HL-60 (cell line): ENCODE measurements at regions not wholly inside any gene's neighbourhood (a gene's known extent, or its start where the extent isn't known, plus 50 kb on each side); places are given as distances from the start of the nearest gene placed in this dataset.

Experiments used
- CTCF ChIP-seq: IDR thresholded peaks from one replicate; pipeline ENCODE4 v1.5.1; 2011; ENCODE audit warnings: low read length, control low read depth, inconsistent platforms; ENCODE audit not compliant: insufficient read depth
- GABPA ChIP-seq: IDR thresholded peaks from 2 replicates; pipeline ENCODE4 v1.6.1; 2012; ENCODE audit warnings: low read depth
- POLR2AphosphoS5 ChIP-seq: IDR thresholded peaks from 2 replicates; pipeline ENCODE4 v1.6.1; 2012; ENCODE audit warnings: low read depth

- TF ChIP-seq GABPA (no peak), CTCF (no peak), POLR2AphosphoS5 (no peak)
Measured at GRCh38 chr7:69260023-69260422, 338.3 kb upstream of the AUTS2 start.
